OCI-LY3 (cell line): ENCODE measurements at regions not wholly inside any gene's neighbourhood (a gene's known extent, or its start where the extent isn't known, plus 50 kb on each side); places are given as distances from the start of the nearest gene placed in this dataset.

Experiments
- CTCF ChIP-seq: fragments of 200-600, 300-600 bp; sonication (generic); IDR thresholded peaks from 2 replicates; pipeline ENCODE4 v1.5.1; 2014; ENCODE audit warnings: antibody characterized with exemption, low read length, low read depth
- EZH2phosphoT487 ChIP-seq: fragments of 200-600 bp; shearing (Covaris generic); IDR thresholded peaks from 2 replicates; pipeline ENCODE4 v1.6.1; 2018; ENCODE audit warnings: antibody characterized with exemption, mixed run types, low read depth

- no peak for TF ChIP-seq CTCF
- no peak for TF ChIP-seq EZH2phosphoT487
These were observed 107.8 kb upstream of the OSMR start for GRCh38 chr5:38737976-38738375.
